ENCODE measurements at regions not wholly inside any gene's neighbourhood (a gene's known extent, or its start where the extent isn't known, plus 50 kb on each side); places are given as distances from the start of the nearest gene placed in this dataset.
"Not testable (repeated sequence)": the region's sequence is repeated elsewhere in the genome, so short reads cannot be mapped to it uniquely, and the experiment has no call there.

DNA sequence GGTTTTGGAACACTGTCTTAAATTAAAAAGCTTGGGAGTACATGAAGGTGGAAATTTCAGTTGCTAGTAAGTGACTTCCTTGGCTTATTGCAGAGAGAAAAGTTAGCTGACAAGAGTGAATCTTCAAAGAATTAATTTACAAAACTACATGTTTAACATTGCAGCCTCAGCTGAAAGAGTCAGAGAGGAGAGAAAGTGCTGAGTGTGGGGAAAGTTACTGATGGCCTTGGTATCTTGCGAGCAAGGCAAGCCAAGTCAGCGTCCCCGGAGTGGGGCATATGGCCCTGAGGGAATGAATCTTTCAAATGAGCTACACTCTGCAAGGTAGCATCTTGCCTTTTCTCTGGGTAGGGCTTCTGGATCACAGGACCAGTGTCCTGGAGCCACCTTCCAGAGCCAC is 131.3 kb downstream of the LPIN1 start:
- TF ChIP-seq, protein P1, sequence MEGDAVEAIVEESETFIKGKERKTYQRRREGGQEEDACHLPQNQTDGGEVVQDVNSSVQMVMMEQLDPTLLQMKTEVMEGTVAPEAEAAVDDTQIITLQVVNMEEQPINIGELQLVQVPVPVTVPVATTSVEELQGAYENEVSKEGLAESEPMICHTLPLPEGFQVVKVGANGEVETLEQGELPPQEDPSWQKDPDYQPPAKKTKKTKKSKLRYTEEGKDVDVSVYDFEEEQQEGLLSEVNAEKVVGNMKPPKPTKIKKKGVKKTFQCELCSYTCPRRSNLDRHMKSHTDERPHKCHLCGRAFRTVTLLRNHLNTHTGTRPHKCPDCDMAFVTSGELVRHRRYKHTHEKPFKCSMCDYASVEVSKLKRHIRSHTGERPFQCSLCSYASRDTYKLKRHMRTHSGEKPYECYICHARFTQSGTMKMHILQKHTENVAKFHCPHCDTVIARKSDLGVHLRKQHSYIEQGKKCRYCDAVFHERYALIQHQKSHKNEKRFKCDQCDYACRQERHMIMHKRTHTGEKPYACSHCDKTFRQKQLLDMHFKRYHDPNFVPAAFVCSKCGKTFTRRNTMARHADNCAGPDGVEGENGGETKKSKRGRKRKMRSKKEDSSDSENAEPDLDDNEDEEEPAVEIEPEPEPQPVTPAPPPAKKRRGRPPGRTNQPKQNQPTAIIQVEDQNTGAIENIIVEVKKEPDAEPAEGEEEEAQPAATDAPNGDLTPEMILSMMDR (conservative IDR thresholded peaks at IDR 0.05; ENCODE audit: low read length) = no peak
- no peak overlapping the region for H3K4me3 ChIP-seq (ENCODE audit: low read length)

DNA sequence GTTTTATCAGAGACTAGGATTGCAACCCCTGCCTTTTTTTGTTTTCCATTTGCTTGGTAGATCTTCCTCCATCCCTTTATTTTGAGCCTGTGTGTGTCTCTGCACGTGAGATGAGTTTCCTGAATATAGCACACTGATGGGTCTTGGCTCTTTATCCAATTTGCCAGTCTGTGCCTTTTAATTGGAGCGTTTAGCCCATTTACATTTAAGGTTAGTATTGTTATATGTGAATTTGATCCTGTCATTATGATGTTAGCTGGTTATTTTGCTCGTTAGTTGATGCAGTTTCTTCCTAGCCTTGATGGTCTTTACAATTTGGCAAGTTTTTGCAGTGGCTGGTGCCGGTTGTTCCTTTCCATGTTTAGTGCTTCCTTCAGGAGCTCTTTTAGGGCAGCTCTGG is 138.8 kb downstream of the LPIN1 start:
- not testable (repeated sequence) for H3K4me3 ChIP-seq (ENCODE audit: low read length); DNase-seq (ENCODE audit: low read depth)

More for the DNA sequence above, 131.3 kb downstream of the LPIN1 start:
- DNase-seq (ENCODE audit: low read depth) = no peak

DNA sequence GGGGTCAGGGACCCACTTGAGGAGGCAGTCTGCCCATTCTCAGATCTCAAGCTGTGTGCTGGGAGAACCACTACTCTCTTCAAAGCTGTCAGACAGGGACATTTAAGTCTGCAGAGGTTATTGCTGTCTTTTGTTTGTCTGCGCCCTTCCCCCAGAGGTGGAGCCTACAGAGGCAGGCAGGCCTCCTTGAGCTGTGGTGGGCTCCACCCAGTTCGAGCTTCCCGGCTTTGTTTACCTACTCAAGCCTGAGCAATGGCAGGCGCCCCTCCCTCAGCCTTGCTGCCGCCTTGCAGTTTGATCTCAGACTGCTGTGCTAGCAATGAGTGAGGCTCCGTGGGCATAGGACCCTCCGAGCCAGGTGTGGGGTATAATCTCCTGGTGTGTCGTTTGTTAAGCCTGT is 140.5 kb downstream of the LPIN1 start:
- DNase-seq (ENCODE audit: low read depth); H3K4me3 ChIP-seq (ENCODE audit: low read length): not testable (repeated sequence)

DNA sequence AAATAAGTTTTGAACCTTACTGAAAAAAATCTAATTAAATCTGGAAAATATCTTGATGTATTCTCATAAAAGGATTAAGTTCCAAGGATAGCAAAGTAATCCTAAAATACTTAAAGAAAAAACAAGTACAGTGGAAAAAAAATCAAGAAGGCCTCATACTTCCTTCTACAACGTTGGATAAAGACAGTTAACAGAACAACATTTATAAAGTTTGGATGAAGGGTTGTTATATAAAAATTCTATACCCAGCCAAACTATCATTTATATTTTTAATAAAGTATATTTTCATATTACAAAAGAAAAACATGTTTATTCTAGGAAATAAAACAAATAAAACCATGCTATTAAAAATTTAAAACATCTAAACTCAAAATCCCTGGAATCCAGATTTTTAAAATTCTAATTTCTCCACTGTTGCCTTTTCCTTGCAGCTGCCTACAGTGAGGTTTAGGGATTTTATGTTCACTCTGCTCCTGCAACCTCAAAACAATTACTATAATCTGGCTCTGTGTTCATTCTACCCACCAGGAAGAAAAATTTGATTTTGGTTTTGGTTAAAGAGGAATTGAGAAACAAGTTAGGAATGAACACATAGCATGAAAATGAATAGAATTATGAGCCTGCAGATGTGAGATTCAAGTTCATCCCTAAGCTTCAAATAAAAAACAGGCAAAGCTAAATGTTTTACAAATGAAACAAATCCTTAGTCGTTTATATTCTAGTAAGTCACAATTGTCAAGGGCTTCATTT is 142.8 kb downstream of the LPIN1 start:
- DNase-seq (ENCODE audit: low read depth) = peak; percentile 47
- TF ChIP-seq, protein P1 (conservative IDR thresholded peaks at IDR 0.05; ENCODE audit: low read length) = no peak
- H3K4me3 ChIP-seq (ENCODE audit: low read length) = no peak overlapping the region

DNA sequence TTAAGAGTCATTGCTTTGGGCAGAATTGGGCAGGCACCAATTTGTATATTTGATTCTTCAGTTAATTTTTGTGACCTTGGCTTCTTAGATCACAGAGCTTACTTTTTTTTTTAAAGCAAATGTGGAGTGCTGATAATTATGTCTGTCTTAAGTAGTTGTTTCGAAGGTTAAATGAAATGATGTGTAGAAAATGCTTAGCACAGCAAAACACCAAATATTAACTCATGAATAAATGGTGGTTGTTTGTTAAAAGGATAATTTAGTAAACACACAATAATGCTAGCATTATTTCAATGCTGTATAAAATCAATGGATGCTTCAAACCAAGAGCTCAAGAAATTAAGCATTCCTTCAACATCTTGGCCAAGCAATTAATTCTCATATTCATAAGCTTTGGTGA is 143.4 kb downstream of the LPIN1 start:
- no peak for DNase-seq (ENCODE audit: low read depth)
- TF ChIP-seq, protein P1 (conservative IDR thresholded peaks at IDR 0.05; ENCODE audit: low read length) = no peak
- no peak overlapping the region for H3K4me3 ChIP-seq (ENCODE audit: low read length)

DNA sequence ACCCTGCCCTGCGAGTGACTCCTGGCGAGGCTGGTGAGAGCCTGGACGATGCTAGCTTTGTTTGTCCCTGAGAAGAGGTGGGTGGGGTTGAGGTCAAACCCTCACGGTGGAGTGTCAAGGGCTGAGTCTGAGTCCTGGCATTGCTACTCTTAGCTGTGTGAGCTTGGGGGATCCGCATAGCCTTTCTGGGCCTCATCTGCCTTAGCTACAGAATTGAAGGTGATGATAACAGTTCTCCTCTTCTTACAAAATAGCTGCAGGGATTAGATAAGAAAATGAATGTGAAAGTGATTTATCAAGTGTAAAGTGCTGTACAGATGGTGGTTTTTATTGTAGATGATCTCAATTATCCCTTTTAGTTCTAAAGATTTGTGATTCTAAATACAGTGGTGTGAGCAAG is 144.6 kb downstream of the LPIN1 start:
- TF ChIP-seq, protein P1 (conservative IDR thresholded peaks at IDR 0.05; ENCODE audit: low read length) = no peak
- no peak for DNase-seq (ENCODE audit: low read depth)
- H3K4me3 ChIP-seq (ENCODE audit: low read length) = no peak overlapping the region

DNA sequence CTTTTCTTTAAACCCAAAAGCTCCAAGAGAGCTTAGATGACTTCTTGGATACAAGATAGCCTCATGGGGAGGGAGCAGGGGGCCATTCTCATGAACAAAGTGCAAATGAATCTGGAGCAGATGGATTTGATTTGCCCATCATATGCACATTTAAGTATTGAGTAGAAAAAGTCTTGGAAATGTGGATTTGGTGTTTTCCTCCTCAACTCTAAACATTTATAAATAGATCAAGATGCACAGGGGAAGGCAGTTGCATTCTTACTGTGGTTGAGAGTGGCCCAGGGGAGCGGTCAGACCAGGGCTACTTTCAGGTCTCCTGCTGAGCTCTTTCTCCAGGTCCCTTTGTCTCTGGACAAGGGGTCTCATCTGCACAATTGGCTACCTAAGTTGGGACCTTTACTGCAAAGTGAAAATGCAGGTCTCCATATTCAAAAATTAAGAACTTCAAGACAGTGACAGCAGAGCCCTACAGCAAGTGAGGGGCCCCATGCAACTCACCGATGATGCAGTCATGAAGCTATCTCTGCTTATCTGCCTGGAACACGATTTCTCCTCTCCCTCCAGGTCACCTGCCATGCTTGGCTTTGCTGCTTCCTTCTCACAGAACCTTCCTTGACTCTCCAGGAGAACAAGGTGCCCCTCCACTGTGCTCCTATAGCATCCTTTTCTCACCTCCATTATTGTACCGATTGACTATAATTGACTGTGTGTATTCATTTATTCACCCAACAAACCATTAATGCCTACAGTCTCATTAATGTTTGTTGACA is 145.4 kb downstream of the LPIN1 start:
- no peak overlapping the region for H3K4me3 ChIP-seq (ENCODE audit: low read length)
- no peak for DNase-seq (ENCODE audit: low read depth)
- TF ChIP-seq, protein P1 (conservative IDR thresholded peaks at IDR 0.05; ENCODE audit: low read length) = no peak

DNA sequence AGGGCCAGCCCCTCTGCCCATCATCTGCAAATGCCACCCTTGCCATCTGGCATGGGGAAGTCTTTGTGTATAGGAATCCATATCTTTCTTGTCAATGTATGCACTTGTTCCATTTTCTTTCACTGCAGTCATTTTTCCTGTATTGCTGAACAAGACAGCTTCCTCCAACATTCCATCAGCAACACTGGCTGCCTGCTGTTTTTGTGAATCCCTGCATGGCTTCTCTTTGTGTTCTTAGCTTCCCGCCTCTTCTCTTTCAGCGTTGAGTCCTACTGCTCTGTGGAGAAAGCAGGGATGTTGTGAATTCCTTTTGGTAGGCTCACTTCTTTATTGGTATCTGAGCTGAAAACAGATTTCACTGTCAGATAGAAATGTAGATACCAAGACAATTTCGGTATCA is 150.0 kb downstream of the LPIN1 start:
- peak; percentile 11 for DNase-seq (ENCODE audit: low read depth)
- TF ChIP-seq, protein P1 (conservative IDR thresholded peaks at IDR 0.05; ENCODE audit: low read length) = no peak
- no peak overlapping the region for H3K4me3 ChIP-seq (ENCODE audit: low read length)

Data from AG10803 (cell line).